ENCODE measurements at regions not wholly inside any gene's neighbourhood (a gene's known extent, or its start where the extent isn't known, plus 50 kb on each side); places are given as distances from the start of the nearest gene placed in this dataset.

GRCh38 chr16:86854058-86854621, 275.8 kb downstream of the FOXL1 start:
- POLR2A ChIA-PET: no interaction called here

More at GRCh38 chr16:86854058-86854621, 275.8 kb downstream of the FOXL1 start:
- H3K9ac ChIP-seq (ENCODE audit: control insufficient read depth, insufficient read depth, low read length): no peak overlapping the region
- no peak for TF ChIP-seq TAF1 (IDR thresholded peaks at IDR 0.05; ENCODE audit: borderline replicate concordance, low read depth, low read length)
- no peak for TF ChIP-seq ZNF207 (IDR thresholded peaks at IDR 0.05; ENCODE audit: borderline replicate concordance)
- no peak for TF ChIP-seq BRCA1 (IDR thresholded peaks at IDR 0.05; ENCODE audit: low read depth, low read length)
- no peak for TF ChIP-seq SIN3A (IDR thresholded peaks at IDR 0.05; ENCODE audit: low read depth, low read length)
- TF ChIP-seq RBBP5 (conservative IDR thresholded peaks at IDR 0.05): no peak
- TF ChIP-seq YY1 (IDR thresholded peaks at IDR 0.05; ENCODE audit: low read depth, low read length): no peak
- no peak for TF ChIP-seq SP1 (IDR thresholded peaks at IDR 0.05; ENCODE audit: low read depth, low read length)
- no peak for TF ChIP-seq SREBF2 (IDR thresholded peaks at IDR 0.05; ENCODE audit: low read length)
- no peak for TF ChIP-seq USF1 (IDR thresholded peaks at IDR 0.05; ENCODE audit: borderline replicate concordance, extremely low read length, insufficient read depth, low read depth, low read length)
- SMC1A ChIA-PET (ENCODE audit: uncharacterized antibody, unreplicated experiment): no interaction called here
- no peak overlapping the region for H3K27ac ChIP-seq (ENCODE audit: control insufficient read depth, insufficient read depth)
- no peaks in the 10 kb centered on the region for H3K4me1 ChIP-seq (ENCODE audit: control insufficient read depth, insufficient read depth, low read length)
- in situ Hi-C loops (cut with MboI): no loop called here
- H3K79me2 ChIP-seq (ENCODE audit: control insufficient read depth, insufficient read depth, low read length): no peaks in the 10 kb centered on the region
- no peaks in the 10 kb centered on the region for H3K9me3 ChIP-seq (replicated peaks; ENCODE audit: control insufficient read depth, insufficient read depth, low read length)
- no peaks in the 10 kb centered on the region for H4K20me1 ChIP-seq (ENCODE audit: control insufficient read depth, insufficient read depth)
- no peak for ATAC-seq
- H2AFZ ChIP-seq (ENCODE audit: control insufficient read depth, low read depth, low read length): no peak overlapping the region
- no TSS peak for BruUV-seq (replicated peaks)
- RAD21 ChIA-PET (ENCODE audit: unreplicated experiment): interaction anchor here (0.8 kb wide), 1 partner anchor 289 kb away, joined by 3 read pairs; no protein-coding TSS in a partner anchor
- intact Hi-C loops (cut with micrococcal nuclease; ENCODE audit: unreplicated experiment): no loop called here
- no peak overlapping the region for H3K4me3 ChIP-seq
- CTCF ChIA-PET: interaction anchor here (1.2 kb wide), 1 partner anchor 20 kb away, joined by 3 read pairs; no protein-coding TSS in a partner anchor
- H3K27me3 ChIP-seq (replicated peaks in 1 of 2; ENCODE audit: control insufficient read depth in 2 of 2, insufficient read depth in 2 of 2, low read length in 1 of 2): no peaks in the 10 kb centered on the region
- no peak for DNase-seq (ENCODE audit: low read depth, low spot score)
- WGBS (ENCODE audit: insufficient coverage, insufficient replicate concordance, low lambda C conversion rate, missing lambda C conversion rate): 38% methylated on average over 11 of the region's 11 CpGs
- H3K36me3 ChIP-seq (ENCODE audit: control insufficient read depth in 2 of 2, insufficient read depth in 2 of 2, low read length in 1 of 2): no peaks in the 10 kb centered on the region
- no peak for FAIRE-seq
- H3K4me2 ChIP-seq (ENCODE audit: control insufficient read depth, insufficient read depth): no peak overlapping the region
